GM21381 (cell line): ENCODE measurements at regions not wholly inside any gene's neighbourhood (a gene's known extent, or its start where the extent isn't known, plus 50 kb on each side); places are given as distances from the start of the nearest gene placed in this dataset.
"Not testable (repeated sequence)": the region's sequence is repeated elsewhere in the genome, so short reads cannot be mapped to it uniquely, and the experiment has no call there.

Experiments used
- ATAC-seq: cut with Tn5 transposase; IDR thresholded peaks from one replicate; pipeline ENCODE4 v1.9.1; 2021; ENCODE audit warnings: mild to moderate bottlenecking, moderate library complexity; ENCODE audit not compliant: unreplicated experiment

- ATAC-seq: no peak
These were observed 280.5 kb downstream of the TLL1 start for GRCh38 chr4:166153548-166153947.

GRCh38 chr4:166162327-166162726 is 289.3 kb downstream of the TLL1 start:
- ATAC-seq: no peak

GRCh38 chr4:166165829-166166420 is 292.9 kb downstream of the TLL1 start:
- ATAC-seq: peak; percentile 99

- no peak for ATAC-seq
These were observed 296.1 kb downstream of the TLL1 start for GRCh38 chr4:166169111-166169510.

- ATAC-seq: no peak
These were observed 299.6 kb downstream of the TLL1 start for GRCh38 chr4:166172619-166173018.

GRCh38 chr4:166174717-166175490 is 301.9 kb downstream of the TLL1 start:
- ATAC-seq: no peak

DNA sequence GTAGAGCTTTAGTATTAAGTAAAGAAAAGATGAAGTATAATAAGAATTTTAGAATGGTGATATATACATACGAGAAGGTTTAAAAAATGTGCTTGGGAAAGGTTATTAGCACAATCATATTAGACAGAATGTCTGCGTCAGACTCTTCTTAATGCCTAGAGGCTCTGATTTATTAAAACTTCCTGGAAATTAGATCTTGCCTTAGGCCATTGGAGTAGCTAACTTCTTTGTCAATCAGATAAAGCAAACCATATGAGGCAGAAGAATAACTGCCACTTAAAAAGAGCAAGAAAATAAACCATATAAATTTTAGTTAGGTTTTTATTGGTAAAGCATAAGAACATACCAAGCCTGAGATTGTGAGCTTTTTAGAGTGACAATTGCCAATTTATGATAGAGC is 309.1 kb downstream of the TLL1 start:
- no peak for ATAC-seq

- no peak for ATAC-seq
These were observed 322.1 kb downstream of the TLL1 start for GRCh38 chr4:166195101-166195500.

DNA sequence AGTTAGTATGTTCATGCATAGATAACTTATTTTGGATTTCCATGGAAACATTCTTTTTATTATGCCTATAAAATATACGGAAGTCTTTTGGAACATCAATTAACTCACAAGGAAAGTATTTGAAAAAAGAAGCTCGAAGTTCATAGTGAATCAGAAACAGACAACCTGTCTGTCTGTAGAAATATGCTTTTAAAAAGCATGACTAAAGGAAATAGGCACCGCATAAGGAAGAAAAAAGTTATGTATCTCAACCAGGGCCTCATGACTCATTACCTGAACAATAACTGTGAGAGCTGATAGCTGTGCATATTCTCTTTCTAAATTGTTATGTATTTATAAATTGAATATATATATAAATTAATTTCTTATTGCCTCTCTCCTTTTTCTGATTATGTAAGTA is 324.1 kb downstream of the TLL1 start:
- ATAC-seq: no peak

DNA sequence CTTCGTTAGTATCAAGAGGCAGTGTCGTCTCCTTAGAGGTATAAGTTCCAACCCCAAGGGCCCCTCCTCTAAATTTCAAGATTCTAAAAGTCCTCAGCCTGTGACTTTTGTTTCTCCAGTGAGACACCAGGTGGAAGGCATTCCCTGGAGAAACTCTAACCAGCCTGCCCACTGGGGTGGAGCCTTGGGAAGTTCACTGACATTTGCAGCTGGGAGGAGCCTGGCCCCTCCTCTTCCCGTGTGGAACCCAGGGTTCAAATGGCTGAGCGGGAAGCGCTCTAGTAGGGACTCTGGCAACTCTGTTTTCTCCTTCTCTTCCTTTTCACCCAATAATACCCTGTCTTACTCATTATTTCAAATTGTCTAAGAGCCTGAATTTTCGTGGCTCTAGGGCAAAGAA is 325.0 kb downstream of the TLL1 start:
- no peak for ATAC-seq

GRCh38 chr4:166198516-166199310 is 325.7 kb downstream of the TLL1 start:
- no peak for ATAC-seq

DNA sequence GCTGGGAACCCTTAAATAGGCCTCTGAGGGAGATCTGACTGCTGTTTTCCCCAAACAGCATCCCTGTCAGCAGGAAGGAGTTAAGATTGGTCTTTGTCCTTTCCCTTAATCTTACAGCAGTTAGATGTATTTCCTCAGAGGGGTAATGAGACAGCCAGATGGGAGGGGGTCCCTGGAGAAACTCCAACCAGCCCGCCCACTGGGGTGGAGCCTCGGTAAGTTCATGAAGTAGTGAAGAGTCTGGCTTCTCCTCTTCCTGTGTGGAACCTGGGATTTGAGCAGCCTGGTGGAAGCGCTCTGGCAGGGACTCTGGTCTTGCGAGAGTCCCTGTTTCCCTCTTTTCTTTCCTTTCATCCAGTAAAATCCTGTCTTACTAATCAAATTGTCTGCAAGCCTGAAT is 330.0 kb downstream of the TLL1 start:
- ATAC-seq: no peak

DNA sequence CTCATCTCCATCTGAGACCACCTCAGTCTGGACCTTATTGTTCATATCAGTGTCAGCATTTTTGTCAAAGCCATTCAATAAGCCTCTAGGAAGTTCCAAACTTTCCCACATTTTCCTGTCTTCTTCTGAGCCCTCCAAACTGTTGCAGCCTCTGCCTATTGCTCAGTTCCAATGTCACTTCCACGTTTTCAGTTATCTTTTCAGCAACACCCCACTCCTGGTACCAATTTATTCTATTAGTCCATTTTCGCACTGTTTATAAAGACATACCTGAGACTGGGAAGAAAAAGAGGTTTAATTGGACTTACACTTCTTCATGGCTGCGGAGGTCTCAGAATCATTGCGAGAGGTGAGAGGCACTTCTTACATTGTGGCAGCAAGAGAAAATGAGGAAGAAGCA is 339.3 kb downstream of the TLL1 start:
- not testable (repeated sequence) for ATAC-seq

- ATAC-seq: no peak
These were observed 349.2 kb downstream of the TLL1 start for GRCh38 chr4:166222271-166222670.

GRCh38 chr4:166228112-166228511 is 355.1 kb downstream of the TLL1 start:
- ATAC-seq: no peak

GRCh38 chr4:166229799-166230198 is 356.8 kb downstream of the TLL1 start:
- no peak for ATAC-seq

- no peak for ATAC-seq
These were observed 357.8 kb downstream of the TLL1 start for GRCh38 chr4:166230841-166231240.

DNA sequence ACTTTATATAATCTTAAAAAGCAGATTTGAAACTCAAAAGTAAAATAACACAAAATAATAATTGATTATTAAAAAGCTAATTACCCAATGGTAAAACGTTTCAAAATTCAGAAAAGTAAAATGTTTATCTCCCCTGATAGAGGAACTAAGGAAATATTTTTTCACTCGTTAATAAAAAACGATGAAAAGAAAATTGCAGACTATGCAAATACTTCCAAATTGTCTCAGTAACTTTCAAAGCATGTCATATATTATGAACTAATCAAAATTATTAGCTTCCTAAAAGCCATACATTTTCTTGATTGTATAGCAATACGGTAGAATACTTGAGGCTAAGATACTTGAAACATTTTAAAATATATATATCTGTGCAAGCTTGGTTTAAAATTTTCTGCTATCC is 366.3 kb downstream of the TLL1 start:
- no peak for ATAC-seq

DNA sequence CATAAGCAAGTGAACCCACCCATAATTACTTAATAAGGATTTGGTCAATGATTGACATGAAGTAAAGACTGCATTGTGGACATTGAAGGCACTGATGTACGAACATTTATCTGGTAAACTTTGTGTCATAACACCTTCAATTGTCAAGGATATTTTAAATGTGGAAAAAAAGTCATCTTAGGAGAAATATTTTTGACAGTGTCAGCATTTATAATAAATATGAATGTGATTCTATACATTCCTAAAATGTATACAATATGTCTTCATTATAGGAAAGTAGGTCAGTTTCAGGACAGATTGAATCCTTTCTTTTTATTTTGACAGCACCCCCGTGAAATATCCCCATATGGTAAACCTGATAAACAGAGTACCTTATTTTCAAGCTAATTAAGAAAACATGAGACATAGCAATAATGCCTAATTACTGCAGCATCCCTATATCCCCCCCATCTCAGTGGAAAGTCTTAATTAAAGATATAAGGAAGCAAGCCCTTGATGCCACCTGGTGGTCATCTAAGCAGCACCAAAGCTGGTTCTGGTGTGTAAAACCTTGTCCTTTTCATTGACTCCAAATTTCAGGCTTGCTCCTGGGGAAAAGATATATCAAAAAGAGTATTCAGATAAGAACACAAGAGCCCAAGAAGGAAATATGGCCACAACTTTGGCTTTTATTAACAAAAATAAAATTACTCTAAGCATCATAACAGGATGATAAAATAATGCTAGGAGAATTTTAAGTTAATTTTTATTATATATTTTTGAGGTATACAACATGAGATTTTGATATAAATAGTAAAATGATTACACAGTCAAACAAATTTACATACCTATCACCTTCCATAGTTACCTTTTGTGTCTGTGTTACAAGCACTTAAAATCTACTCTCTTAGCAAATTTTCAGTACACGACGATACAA is 379.7 kb downstream of the TLL1 start:
- ATAC-seq: no peak

DNA sequence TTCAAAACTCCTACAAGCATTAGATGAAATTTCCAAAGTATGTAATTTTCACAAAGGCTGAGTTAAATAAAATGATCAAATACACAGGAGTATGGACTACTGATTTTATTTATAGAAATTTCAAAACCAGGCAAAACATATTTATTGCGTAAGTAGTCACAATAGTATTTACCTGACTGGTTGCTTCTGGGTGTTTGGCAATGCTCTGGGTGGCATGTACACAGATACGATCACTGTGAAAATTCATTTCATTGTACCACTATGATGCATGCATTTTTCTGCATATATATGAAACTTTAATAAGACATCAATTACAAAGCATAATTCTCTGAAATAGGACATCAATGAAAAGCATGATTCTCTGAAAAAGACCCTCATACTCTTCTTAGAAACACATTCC is 384.2 kb downstream of the TLL1 start:
- ATAC-seq: no peak

GRCh38 chr4:166257891-166258290 is 384.9 kb downstream of the TLL1 start:
- no peak for ATAC-seq
